CMK (cell line): ENCODE measurements at regions not wholly inside any gene's neighbourhood (a gene's known extent, or its start where the extent isn't known, plus 50 kb on each side); places are given as distances from the start of the nearest gene placed in this dataset.

Experiments used
- DNase-seq: peaks from one replicate; pipeline ENCODE4 v3.0.0-alpha.2; 2010; ENCODE audit warnings: low read depth

DNA sequence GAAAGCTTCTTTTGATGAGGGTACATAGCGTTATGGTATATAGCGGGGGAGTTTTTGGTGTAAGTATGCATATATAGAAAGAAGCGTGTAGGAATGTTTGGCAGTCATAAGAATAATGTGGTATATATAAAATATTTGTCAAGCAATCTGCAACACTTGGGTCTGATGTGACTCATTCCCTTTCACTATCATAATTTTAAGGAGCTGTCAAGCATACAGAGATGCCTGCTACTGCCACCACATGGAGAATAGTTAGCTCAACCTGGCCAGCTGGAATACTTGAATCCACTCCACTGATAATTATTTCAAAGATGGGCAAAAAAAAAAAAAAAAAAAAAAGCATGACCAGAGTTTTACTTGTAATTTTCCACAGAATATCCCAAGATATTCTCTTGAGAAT, 559.8 kb upstream of the REG3G start:
- no peak for DNase-seq

DNA sequence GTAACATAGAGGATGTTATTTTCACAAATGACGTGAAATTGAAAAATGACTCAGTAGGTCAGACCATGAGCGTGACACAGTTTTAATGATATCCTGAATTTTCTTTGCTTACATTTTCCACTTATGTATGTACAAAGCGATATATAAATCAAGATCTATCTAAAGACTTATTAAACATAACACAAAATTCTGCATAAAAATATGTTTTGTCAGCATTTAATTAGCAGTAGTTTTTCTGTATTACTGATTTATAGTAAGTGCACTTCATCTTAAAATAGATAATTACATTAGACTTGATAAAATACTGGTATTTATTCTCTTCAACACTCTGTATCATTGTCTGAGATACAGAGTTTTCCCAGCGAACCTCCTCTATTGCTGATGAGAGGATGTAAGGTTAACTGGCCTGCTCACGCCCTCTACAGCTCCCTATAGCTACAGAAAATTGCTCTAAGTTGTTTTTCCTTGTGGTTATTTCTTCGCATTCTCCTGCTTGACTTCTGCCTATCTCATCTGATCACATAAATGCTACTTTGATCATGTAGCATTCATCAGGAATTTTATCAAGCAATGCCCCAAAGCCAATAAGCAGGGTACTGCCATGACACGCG, 548.8 kb upstream of the REG3G start:
- no peak for DNase-seq

DNA sequence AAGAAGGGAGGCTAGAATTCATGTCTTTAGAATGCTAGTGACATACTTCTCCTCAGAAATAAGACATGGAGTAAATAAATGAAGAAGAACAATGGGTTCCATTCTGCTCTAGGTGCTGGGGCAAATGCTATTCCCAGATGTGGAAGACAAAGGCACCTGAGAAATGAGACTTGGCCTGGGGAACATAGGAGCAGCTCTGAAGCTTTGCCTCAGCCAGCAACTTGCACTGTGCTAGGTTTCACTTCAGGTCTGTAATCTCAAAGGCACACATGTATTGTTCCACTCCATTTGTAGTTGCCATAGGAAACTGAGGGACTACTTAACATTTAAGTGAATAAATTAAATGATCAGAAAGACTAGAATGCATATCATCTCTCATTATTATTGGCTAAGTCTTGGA, 538.9 kb upstream of the REG3G start:
- DNase-seq: no peak

DNA sequence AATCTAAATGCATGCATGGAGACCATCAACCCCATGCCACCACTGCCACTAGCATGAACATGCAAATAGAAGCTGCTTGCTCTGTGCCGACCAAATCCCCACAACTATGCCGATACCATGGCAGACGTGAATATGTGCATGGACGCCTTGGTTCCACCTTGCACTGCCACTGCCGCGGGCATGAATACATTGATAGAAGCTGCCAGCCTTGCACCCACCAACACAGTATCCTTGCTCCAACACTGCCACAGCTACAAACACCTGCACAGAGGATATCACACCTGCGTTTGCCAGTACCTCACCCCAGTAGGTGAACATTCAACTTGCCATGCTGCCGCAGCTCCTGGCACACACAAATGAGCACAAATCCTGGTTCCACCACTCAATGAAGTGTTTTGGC, 527.4 kb upstream of the REG3G start:
- no peak for DNase-seq

DNA sequence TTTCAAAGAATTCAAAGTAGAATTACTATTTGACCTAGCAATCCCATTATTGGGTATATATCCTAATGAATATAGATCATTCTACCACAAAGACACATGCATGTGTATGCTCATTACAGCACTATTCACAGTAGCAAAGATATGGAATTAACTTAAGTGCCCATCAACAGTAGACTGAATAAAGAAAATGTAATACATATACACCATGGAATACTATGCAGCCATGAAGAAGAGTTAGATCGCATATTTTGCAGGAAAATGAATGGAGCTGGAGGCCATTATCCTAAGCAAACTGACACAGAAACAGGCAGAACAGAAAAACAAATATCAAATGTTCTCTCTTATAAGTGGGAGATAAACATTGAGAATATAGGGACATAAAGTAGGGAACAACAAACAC, 519.2 kb upstream of the REG3G start:
- DNase-seq: no peak

DNA sequence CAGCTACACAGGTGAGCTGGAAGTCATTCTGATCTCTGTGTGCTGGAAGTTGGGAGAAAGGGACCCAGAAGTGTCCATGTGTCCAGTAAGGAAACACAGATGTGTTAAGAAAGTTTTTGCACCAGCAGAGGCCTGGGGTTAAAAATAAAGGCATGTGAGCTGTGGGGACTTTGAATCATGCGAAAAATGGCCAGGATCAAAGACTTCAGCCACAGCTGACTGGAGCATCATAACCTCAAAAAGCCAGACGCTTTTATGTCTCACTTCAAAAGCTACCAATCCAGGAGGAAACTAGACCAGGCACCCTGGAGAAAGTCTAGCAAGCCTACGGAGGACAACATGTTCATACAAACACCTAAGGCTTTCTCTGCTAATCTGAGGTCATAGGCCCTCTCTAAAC, 503.6 kb upstream of the REG3G start:
- no peak for DNase-seq

DNA sequence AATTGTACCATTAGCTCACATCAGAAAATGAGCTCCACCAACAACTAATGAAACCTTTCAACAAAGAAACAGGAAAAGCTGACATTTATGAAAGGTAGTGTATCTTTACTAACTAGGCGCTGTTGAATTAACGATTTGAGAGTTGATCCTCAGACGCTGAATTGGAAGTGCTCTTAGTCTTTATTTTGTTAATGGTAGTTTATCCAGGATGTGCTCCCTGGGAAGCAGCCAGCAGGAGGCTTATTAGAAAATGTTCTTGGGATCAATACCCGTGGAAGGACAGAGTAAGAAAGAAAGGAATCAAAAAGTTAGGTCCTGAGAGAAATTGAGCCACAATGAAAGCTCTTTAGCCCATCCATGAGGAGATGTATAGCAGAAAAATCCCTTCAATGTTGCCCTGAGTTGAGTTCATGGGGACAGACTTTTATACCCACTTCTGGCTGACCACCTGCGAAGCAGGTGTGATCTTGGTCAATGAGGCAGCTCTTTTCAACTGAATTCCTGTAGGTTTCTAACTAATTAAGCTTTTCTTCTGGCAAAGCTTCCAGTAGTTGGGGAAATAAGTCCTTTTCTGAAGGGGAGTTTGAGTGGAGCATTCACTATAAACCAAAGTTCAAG, 492.6 kb upstream of the REG3G start:
- no peak for DNase-seq

DNA sequence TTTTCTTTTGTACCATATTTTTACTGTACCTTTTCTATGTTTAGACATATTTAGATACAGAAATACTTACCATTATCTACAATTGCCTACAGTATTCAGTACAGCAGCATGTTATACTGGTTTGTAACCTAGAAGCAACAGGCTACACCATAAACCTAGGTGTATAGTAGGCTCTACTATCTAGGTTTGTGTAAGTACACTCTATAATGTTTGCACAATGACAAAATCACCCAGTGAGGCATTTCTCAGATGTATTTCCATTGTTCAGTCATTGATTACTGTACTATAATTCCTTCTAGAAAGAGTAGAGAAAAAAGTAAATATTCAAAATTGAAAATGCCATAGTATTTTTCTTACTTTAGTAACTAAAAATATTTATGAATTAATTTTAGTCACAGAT, 490.1 kb upstream of the REG3G start:
- DNase-seq: no peak

DNA sequence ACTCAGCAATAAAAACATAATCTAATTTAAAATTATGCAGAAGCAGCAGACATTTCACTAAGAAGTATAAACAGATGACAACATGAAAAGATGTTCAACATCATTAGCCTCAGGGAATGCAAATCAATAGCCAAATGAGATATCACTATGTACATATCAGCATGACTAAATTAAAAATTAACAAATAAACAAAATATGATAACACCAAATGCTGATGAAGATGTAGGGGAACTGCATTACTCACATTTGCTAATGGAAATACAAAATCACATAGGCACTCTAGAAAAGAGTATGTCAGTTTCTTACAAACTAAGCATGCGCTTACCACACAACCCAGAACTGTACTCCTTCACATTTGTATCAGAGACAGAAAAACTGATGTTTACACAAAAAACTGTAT, 487.2 kb upstream of the REG3G start:
- no peak for DNase-seq

DNA sequence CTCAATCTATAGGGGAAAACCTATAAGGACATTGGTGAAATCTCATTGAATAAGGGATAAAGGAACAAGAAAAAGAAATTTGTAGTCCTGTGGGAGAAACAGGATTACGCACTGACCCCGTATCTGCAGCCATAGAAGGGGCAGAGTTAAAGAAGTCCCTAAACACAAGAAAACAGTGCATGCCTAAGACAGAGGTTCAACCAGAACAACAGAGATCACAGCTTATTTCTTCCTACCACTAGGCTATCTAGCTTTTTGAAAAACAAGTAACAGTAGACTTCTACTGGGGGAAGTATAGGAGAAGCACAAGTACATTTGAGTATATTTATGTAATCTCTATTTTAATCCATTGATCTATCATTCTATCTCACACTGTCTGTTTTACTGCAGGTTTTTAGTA, 485.2 kb upstream of the REG3G start:
- DNase-seq: no peak

DNA sequence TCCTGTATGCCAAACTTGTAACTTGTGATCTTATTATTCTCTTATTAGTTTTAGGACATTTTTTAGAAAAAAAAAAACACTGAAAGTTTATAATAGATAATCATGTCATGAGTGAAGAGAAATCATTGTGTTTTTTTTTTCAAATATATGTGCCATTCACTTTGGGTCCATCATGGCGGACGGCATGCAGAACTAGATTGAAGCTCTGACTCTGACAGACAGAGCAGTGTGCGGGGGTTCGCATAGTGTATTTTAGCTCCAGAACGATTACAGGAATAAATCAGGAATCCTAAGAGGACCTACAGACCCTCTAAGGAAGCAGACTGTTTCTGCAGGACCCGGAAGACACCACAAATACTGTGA, 484.4 kb upstream of the REG3G start:
- DNase-seq: no peak

DNA sequence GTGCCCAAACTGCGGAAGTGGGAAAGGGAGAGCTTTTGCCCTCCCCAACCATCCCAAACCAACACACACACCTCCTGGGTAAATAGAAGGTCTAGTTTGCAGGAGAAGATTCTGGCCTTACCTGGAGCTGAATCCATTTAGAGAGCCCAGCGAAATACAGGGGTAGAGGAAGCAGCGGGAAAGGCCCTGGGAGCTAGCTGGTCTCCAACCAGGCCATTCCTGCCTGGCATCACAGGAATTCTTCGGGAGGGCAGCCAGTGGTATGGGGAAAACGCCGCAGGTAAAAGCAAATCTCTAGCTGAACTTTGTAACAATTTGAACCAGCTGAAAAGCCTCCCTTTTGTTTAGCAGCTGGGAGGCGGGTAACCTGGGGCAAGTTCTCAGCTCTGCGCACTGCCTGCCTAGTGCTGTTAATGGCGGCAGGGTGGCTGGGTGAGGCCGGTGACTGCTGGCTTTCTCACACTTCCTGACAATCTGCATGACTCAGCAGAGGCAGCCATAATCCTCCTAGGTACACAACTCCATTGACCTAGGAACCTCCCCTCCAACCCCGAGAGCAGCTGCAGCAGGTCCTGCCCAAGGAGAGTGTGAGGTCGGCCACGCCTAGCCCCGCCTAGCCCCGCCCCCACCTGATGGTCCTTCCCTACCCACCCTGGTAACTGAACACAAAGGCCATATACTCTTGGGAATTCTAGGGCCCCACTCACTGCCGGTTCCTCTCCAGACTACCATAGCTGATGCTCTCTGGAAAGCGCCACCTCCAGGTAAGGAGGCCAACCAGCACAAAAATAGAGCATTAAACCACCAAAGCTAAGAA, 483.8 kb upstream of the REG3G start:
- no peak for DNase-seq

DNA sequence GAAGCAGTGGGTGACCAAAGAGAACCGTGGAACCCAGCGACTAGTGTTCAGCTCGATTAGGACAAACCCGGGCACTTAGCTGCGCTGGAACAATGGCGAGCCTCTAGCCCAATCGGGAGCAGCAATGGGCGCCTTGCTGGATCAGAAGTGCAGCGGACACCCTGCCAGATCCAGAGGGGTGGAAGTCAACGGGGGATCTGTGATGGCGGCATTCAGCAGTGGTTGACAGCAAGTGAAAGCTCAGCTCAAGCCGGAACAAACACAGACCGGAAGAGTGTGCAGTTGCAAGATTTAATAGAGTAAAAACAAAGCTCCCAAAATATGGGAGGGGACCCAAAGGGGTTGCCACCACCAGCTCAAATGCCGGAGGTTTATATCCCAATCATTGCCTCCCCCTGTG, 478.7 kb upstream of the REG3G start:
- no peak for DNase-seq

DNA sequence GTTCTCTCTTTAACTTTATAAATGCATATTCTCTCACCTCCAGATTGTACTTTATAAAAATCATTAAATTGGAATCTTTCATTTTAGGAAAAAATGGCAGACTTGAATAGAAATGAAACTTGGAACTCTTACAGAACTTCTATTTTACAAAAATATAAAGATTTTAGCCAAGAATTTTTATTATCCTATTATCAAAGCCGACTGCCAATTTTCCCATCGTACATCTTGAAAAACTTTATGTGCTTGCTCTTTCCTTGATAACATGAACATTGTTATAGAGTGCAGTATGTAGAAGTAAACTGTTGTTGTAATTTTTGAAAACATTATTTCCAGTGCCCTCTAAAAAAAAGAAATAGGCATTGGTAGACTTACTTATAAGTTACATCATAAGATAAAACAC, 475.7 kb upstream of the REG3G start:
- DNase-seq: no peak

DNA sequence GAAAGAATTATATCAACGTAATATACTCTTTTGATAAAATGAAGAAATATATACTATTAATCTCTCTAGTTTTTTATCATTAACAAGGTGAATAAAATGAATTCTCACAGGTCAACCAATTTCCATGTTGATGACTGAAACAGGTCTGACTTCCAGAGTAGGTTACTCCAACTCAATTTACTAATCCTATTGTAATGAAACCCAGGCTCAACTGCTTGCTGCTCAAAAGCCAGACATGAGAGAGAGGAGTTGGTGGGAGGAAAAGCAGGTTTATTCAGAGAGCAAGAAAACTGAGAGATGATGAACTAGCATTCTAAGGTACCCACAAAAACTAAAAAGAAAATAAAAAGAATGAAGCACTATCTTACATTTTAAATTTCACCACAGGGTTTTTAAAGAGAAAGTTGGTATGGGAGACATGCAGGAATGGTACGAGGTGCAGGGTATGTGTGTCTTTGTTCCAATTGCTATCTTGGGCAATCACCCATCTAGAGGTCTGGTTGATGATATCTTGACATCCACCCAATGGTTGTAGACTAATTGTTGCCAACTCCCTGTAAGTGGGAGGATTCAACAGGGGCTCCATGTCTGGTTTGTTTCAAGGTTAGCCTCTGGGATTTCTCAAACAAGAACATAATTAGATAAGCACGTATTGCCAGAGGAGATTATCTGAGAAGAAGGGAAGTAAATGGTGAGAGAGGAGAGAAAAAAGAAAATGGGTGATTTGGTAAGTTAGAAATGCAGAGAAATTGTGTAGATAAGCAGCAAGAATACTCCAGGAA, 471.4 kb upstream of the REG3G start:
- DNase-seq: no peak

DNA sequence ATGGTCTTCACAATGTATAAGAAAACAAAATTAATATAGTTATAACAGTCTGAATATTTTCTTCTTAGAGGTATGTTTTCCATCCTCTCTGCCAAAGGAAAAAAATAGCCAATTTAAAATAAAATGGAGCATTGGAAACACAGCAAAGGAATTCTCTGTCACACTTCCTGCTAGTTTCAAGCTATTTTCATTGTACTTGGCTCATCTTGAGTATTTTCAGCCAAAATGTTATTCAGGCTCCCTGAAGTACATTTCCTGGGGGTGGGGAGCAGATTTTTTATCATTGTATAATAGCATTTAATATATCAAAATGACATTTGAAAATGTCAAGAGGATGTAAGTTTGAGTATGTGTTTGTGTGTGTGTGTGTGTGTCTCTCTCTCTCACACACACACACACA, 463.6 kb upstream of the REG3G start:
- no peak for DNase-seq

DNA sequence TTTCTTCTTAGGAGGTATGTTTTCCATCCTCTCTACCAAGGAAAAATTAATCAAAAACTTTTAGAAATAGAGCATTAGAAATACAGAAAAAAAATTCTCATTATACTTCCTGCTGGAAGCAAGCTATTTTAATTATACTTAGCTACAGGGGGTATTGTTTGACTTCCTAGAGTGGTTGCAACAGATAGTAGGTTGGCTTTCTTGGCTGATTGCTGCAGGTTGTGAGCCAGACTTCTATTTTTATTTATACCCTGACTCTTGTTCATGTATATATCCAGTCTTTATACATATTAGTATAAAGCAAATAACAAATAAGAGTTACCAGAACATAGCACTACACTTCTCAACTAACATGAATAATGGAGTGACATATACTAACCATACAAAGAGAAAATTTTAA, 460.8 kb upstream of the REG3G start:
- DNase-seq: no peak

DNA sequence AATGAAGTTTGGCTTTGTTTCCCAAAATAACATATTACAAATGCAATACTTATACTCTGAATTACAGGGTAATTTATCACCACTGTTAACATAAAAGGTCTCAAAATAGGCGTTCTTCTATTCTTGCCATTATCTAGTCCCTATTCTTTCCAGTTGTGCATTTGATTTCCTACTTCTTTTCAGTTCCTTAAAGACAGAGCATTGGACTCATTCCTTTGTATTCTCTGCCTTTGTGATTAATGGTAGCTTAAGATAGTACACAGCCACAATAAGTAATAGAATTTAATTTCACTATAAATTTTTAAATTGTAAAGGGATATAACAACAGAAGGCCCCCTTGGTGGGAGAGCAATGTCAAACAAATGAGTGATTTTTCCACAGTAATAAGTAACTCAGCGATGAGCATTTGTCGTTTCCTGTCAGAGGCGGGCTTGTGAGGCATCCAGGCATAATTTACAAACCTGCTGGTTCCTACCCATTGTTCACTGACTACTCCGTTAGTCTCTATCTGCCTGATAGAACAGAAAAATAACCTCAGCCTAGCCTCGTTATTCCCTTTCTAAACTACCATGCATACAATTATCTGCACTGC, 456.6 kb upstream of the REG3G start:
- no peak for DNase-seq

DNA sequence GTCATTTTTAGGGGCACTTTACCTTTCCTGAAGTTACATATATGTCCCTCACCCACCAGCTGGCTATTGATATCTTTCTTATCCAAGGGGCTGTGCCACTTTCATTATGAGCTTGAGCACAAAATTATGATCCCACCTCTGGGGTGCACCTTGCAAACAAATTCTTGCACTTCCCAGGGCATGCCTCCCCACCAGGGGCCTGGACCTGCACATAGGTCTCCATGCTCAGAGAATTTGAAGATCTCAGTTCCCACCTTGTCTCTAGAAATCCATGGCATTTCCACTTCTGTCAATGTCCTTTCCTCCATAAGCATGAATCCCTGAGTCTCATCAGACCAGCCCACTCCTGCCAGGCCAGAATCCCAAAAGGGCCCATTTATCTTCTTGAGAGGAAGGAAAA, 449.1 kb upstream of the REG3G start:
- DNase-seq: no peak

DNA sequence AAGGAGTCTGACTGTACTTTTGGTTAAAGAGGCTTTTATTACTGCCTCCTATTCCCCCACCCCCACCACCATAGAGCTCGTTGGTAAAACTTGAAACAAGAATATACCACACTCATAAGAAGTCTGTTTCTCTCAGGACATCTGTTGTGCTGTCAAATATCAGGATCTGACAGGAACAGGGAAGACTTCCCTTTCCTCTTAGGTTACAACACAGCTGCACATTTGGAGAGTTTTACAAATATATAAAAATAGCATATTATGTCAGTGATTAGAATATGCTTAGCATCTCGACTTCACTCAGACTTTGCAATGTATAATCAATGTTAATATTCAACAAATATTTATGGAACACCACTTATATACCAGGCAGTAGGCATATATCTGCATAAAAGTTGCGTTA, 439.6 kb upstream of the REG3G start:
- DNase-seq: no peak

DNA sequence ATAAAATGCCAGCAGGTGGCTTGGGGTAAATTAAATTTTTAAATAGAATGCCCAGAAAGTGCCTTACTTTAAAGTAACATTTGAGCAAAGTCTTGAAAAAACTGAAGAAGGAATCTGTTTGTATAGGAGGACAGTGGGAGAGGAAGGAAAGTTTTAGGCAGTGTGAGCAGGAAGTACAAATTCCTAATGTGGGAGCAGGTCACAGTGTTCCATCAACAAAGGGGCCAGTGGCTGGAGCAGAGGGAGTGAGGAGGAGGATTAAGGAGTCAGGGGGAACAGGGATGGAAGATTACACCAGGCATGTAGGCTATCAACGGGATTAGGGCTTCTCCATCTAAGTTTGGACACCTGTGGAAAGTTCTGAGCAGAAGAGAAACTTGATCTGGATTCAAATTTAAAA, 439.2 kb upstream of the REG3G start:
- DNase-seq: no peak

DNA sequence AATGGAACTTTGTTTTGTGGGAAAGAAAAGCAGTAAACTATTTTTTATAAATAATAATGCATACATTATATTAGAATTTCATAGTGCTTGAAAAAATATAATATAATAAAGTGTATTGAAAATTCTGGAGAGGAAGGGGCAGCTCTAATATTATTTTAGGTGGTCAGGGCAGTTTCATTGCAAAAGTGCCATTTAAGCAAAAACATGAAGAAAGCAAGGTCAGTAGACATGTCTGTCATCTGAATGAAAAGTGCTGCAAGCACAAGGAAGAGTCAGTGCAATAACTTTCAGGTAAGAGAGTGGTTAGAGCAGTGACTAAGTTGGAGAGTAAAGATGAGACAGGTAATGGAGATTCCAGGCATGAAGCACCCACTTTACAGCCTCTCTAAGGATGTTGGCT, 435.6 kb upstream of the REG3G start:
- no peak for DNase-seq

DNA sequence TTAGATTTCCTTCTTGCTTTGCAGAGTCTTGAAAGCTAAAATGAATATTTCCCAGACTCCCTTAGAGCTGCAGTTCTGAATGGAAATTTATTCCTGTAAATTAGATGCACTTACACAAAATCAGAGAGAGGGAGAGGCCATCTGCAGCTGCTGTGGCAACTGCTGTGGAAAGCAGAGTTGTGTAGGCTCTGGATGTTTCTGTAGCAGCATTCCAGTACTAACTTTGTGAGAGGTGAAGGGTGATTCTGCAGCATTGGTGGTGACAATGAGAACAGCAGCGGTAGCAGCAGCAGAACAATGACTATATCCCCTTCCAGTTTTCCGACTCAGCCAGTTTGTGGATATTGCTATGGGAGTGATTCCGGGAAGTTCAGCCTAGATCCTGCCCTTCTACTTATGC, 433.0 kb upstream of the REG3G start:
- no peak for DNase-seq
